PFSK-1 (cell line): ENCODE measurements at regions not wholly inside any gene's neighbourhood (a gene's known extent, or its start where the extent isn't known, plus 50 kb on each side); places are given as distances from the start of the nearest gene placed in this dataset.

Experiments used
- FOXP2 ChIP-seq: optimal IDR thresholded peaks from 2 replicates; pipeline ENCODE3; 2011; ENCODE audit warnings: borderline replicate concordance, control low read depth, inconsistent platforms; ENCODE audit not compliant: insufficient read depth; ENCODE audit errors: extremely low read length, extremely low read depth
- POLR2AphosphoS5 ChIP-seq: IDR thresholded peaks from 2 replicates; pipeline ENCODE4 v1.6.1; 2012; ENCODE audit warnings: low read depth, mild to moderate bottlenecking, control low read depth, low read length, moderate library complexity
- REST ChIP-seq, 2 experiments: IDR thresholded peaks; 2 replicates each; pipeline versions ENCODE4 v1.6.1 to v1.8.0; 2011 to 2012; ENCODE audit warnings: low read depth in 2 of 2, low read length in 2 of 2, control low read depth in 1 of 2, inconsistent platforms in 1 of 2, mild to moderate bottlenecking in 1 of 2, moderate library complexity in 1 of 2; ENCODE audit not compliant: insufficient read depth in 1 of 2
- SIN3A ChIP-seq: IDR thresholded peaks from 2 replicates; pipeline ENCODE4 v1.6.1; 2012; ENCODE audit warnings: mild to moderate bottlenecking, low read length, moderate library complexity, borderline replicate concordance; ENCODE audit not compliant: insufficient read depth
- TAF1 ChIP-seq: IDR thresholded peaks from 2 replicates; pipeline ENCODE4 v1.6.1; 2012; ENCODE audit warnings: low read length, control low read depth, borderline replicate concordance; ENCODE audit not compliant: insufficient read depth

GRCh38 chr1:60583696-60584095 lies 498.7 kb upstream of the NFIA start:
- no peak for TF ChIP-seq REST (IDR thresholded peaks at IDR 0.05; ENCODE audit: insufficient read depth in 1 of 2, low read depth in 2 of 2, low read length in 2 of 2)
- no peak for TF ChIP-seq FOXP2
- no peak for TF ChIP-seq TAF1
- TF ChIP-seq POLR2AphosphoS5, result no peak
- TF ChIP-seq SIN3A, result no peak

- TF ChIP-seq POLR2AphosphoS5 (no peak), REST (IDR thresholded peaks at IDR 0.05; ENCODE audit: insufficient read depth in 1 of 2, low read depth in 2 of 2, low read length in 2 of 2) (no peak), SIN3A (no peak), FOXP2 (no peak), TAF1 (no peak)
Measured at GRCh38 chr1:60581455-60582220, 500.7 kb upstream of the NFIA start.

GRCh38 chr1:60577029-60577428 lies 503.5 kb upstream of the C1orf87 start:
- TF ChIP-seq TAF1, result no peak
- TF ChIP-seq POLR2AphosphoS5, result no peak
- TF ChIP-seq REST (IDR thresholded peaks at IDR 0.05; ENCODE audit: insufficient read depth in 1 of 2, low read depth in 2 of 2, low read length in 2 of 2), result no peak
- no peak for TF ChIP-seq FOXP2
- no peak for TF ChIP-seq SIN3A

- TF ChIP-seq TAF1, result no peak
- TF ChIP-seq REST (IDR thresholded peaks at IDR 0.05; ENCODE audit: insufficient read depth in 1 of 2, low read depth in 2 of 2, low read length in 2 of 2), result no peak
- no peak for TF ChIP-seq FOXP2
- TF ChIP-seq SIN3A, result no peak
- TF ChIP-seq POLR2AphosphoS5, result no peak
Measured at GRCh38 chr1:60575326-60575977, 501.9 kb upstream of the C1orf87 start.
